GM19193 (cell line): ENCODE measurements at regions not wholly inside any gene's neighbourhood (a gene's known extent, or its start where the extent isn't known, plus 50 kb on each side); places are given as distances from the start of the nearest gene placed in this dataset.

Experiments used
- POLR2A ChIP-seq: IDR thresholded peaks from 4 replicates; pipeline ENCODE4 v1.6.1; 2011; ENCODE audit not compliant: insufficient read depth, insufficient read length; ENCODE audit errors: extremely low read depth

GRCh38 chr10:109737626-109738025, 185.7 kb downstream of the XPNPEP1 start:
- TF ChIP-seq POLR2A: no peak

DNA sequence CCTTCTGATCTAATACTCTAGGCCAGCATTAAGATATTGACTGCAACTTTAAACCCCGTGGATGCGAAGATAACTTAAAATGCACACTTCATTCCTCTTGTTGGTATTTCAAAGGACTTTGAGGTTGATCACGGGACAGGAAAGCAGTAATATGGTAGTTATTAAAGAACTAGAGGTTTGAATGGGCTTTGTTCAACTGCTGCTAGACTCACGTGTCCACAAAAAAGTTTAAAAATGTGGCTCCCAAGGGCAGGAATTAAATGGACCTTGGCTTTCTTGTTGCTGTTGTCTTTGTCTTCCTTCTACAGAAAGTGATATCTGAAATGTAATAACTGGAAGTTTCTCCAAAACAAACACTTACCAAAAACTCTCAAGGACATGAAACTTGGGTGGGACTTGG, 186.3 kb downstream of the XPNPEP1 start:
- no peak for TF ChIP-seq POLR2A

GRCh38 chr10:109735776-109736175, 187.5 kb downstream of the XPNPEP1 start:
- no peak for TF ChIP-seq POLR2A

DNA sequence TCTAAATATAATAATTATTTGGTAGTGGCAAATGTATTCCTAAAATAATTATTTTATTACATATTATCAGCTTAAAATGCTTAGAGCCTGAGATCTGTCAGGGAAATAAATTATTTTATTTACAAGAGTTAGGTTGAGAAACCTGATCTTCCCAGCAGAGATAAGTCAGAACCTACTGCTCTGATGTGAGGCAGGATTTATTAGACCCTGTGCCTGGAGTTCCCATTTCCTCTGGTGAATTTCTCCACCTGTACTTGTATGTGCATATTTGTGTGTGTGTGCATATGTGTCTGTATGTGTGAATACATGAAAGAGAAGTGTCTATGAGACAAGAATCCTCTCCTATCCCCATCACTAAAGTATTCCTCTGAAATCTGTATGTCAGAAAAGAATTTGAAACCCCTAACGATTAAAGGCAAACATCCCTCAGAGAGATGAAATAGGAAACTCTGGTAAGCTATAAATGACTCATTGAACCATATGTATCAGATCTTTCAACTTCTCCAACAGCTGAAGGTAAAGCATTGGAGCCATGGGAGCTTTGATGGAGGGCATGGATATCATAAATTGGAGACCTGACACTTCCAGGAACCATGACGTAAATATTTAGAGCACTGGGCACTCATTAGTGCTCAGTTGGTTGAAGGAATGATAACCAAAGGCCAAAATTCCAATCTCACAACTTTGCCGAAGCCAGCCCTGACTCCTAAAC, 190.9 kb downstream of the XPNPEP1 start:
- no peak for TF ChIP-seq POLR2A

DNA sequence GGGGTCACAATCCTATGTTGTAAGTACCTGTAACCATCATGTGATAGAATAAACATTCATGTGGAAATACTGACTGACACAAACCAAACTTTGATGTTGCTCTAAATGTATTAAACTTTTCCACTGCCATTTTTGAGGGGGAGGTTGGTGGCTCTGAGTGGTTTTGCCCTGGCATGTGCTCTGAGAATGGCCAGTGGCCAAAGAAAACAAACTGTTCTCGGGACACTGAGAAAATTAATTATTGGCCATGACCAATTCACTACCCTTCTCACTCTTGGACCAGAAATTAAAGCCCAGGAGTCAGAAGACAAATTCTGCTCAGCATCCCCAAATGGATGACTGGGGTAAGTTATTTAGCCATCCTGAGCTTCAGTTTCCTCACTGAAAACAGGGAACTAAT, 195.9 kb downstream of the XPNPEP1 start:
- no peak for TF ChIP-seq POLR2A

DNA sequence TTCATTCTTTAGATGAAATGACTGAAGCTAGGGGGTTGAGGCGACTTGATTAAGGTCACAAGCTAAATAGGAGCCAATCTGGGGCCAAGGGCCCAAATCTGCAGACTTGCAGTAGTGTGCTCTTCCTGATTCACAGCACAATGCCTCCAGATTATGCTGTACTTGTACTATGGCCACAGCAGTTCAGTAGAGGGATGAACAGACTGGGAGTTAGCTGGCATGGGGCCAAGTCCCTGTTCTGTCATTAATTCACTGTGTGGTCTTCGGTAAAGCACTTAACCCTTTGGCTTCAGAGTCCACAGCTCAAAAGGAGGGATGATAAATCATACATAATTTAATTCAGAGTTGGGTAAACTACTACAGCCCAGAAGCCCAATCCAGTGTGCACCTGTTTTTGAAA, 196.8 kb downstream of the XPNPEP1 start:
- no peak for TF ChIP-seq POLR2A

- TF ChIP-seq POLR2A: no peak
Measured at GRCh38 chr10:109723305-109723704, 200.0 kb downstream of the XPNPEP1 start.

GRCh38 chr10:109721453-109722064, 201.8 kb downstream of the XPNPEP1 start:
- no peak for TF ChIP-seq POLR2A

DNA sequence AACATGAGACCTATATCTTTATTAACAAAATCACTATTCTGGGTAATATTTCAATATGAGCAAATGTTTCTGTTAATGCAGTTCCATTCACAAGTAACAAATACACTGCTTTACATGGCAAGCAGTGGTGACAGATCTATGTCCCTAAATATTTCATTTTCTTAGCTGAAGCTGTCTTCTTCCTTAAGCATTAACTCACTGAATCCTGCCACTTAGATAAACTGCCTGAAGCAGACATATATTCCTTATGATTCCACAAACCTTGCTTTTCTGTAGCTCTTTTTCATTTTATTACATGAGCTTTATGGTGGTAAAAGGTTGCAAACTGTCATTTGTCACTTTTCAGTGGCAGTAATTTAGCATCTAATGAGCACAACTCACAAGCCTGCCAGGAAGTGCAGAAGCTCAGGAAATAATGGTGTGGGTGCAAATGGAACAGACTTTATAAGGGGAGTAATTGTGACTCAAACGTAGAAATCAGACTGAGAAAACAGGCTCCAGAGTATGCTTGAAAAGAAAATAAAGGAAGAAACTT, 217.2 kb downstream of the XPNPEP1 start:
- no peak for TF ChIP-seq POLR2A

GRCh38 chr10:109701633-109702215, 221.6 kb downstream of the XPNPEP1 start:
- TF ChIP-seq POLR2A: no peak

DNA sequence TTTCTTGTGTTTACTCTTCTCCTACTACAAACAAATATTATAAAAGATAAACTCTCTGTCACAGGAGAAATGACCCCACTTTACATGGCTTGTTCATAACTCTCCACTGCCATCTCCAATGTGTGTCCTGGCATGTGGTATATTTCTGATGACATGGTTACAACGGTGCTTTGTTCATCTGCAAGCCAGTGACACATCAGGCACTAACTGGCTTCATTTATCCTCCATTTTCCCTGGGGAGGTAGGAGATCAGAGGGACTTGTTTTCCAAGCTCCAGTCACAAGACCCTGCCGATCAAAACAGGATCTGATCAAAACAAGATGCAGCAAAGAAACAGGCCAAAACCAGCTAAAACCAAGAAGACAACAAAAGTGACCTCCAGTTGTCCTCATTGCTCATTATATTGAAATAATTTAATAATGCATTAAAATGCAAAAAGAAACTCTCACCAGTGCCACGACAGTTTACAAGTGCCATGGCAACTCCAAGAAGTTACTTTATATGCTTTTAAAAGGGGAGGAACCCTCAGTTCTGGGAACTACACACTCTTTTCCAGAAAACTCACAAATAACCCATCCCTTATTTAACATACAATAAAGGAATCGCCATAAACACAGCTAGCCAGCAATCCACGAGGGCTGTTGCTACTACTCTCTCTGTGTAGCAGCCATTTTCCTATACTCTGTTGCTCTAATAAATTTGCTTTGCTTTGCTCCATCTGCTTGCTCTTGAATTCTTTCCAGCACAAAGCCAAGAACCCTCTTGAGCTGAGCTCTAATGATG, 224.2 kb downstream of the XPNPEP1 start:
- no peak for TF ChIP-seq POLR2A

DNA sequence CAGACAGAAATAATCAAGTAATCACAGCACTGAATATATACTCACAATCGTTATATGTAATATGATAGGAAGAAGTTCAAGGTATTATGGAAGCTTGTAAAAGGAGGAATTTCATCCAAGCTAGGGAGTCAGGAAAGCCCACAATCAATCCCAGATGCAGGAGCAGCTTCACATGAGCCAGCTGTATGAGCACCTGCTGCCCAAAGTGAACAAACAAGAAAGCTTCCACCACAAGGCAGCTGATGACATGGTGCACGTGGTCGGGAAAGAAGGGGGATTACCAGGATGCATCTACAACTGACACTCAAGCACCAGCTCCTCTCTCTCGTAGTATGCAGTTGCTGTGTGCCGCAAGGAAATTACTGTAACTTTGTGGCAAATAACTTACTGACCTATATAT, 225.2 kb downstream of the XPNPEP1 start:
- no peak for TF ChIP-seq POLR2A

GRCh38 chr10:109696981-109697775, 226.1 kb downstream of the XPNPEP1 start:
- no peak for TF ChIP-seq POLR2A

- TF ChIP-seq POLR2A: no peak
Measured at GRCh38 chr10:109696462-109696861, 226.8 kb downstream of the XPNPEP1 start.
